HEK293 (cell line): ENCODE measurements at regions not wholly inside any gene's neighbourhood (a gene's known extent, or its start where the extent isn't known, plus 50 kb on each side); places are given as distances from the start of the nearest gene placed in this dataset.

Experiments
- FEZF1 ChIP-seq: fragments of 450-650 bp; formaldehyde crosslinking; IDR thresholded peaks from 2 replicates; pipeline ENCODE4 v1.5.1; 2016; ENCODE audit warnings: missing biosample characterization, missing genetic modification characterization
- HOXA7 ChIP-seq: sonication (generic); formaldehyde crosslinking; IDR thresholded peaks from 2 replicates; pipeline ENCODE4 v1.8.1; 2022; ENCODE audit warnings: missing genetic modification reagents, borderline replicate concordance
- KLF1 ChIP-seq: fragments of 450-650 bp; formaldehyde crosslinking; IDR thresholded peaks from 2 replicates; pipeline ENCODE4 v1.5.1; 2016; ENCODE audit warnings: missing biosample characterization, missing genetic modification characterization
- MYNN ChIP-seq: fragments of 450-650 bp; formaldehyde crosslinking; IDR thresholded peaks from 2 replicates; pipeline ENCODE4 v1.5.1; 2016; ENCODE audit warnings: missing biosample characterization, missing genetic modification characterization, borderline replicate concordance
- OSR2 ChIP-seq: fragments of 450-650 bp; formaldehyde crosslinking; IDR thresholded peaks from 2 replicates; pipeline ENCODE4 v1.5.1; 2016; ENCODE audit warnings: missing biosample characterization, missing genetic modification characterization
- OVOL3 ChIP-seq: fragments of 450-650 bp; formaldehyde crosslinking; IDR thresholded peaks from 2 replicates; pipeline ENCODE4 v1.5.1; 2016; ENCODE audit warnings: missing biosample characterization, missing genetic modification characterization
- PRDM1 ChIP-seq: fragments of 450-650 bp; formaldehyde crosslinking; IDR thresholded peaks from 2 replicates; pipeline ENCODE4; 2016; ENCODE audit warnings: missing biosample characterization, missing genetic modification characterization
- PRDM4 ChIP-seq: fragments of 450-650 bp; formaldehyde crosslinking; IDR thresholded peaks from 2 replicates; pipeline ENCODE4 v1.5.1; 2017; ENCODE audit warnings: missing biosample characterization, missing genetic modification characterization
- PRDM6 ChIP-seq: fragments of 450-650 bp; formaldehyde crosslinking; IDR thresholded peaks from 2 replicates; pipeline ENCODE4 v1.5.1; 2017; ENCODE audit warnings: missing biosample characterization, missing genetic modification characterization
- SALL2 ChIP-seq: fragments of 450-650 bp; formaldehyde crosslinking; IDR thresholded peaks from 2 replicates; pipeline ENCODE4 v1.5.0; 2017; ENCODE audit warnings: missing biosample characterization, mild to moderate bottlenecking, missing genetic modification characterization, borderline replicate concordance
- SCRT2 ChIP-seq: fragments of 450-650 bp; formaldehyde crosslinking; IDR thresholded peaks from 2 replicates; pipeline ENCODE4 v1.5.1; 2016; ENCODE audit warnings: missing biosample characterization, missing genetic modification characterization
- TRIM28 ChIP-seq: IDR thresholded peaks from 2 replicates; pipeline ENCODE4 v1.6.1; 2011; ENCODE audit warnings: low read length, control low read depth, borderline replicate concordance
- TSHZ1 ChIP-seq: fragments of 450-650 bp; formaldehyde crosslinking; IDR thresholded peaks from 2 replicates; pipeline ENCODE4 v1.5.1; 2016; ENCODE audit warnings: missing biosample characterization, missing genetic modification characterization, borderline replicate concordance
- YY2 ChIP-seq: fragments of 450-650 bp; formaldehyde crosslinking; IDR thresholded peaks from 2 replicates; pipeline ENCODE4 v1.5.1; 2016; ENCODE audit warnings: missing biosample characterization, missing genetic modification characterization
- ZBTB17 ChIP-seq: fragments of 450-650 bp; formaldehyde crosslinking; IDR thresholded peaks from 2 replicates; pipeline ENCODE4 v1.5.1; 2016; ENCODE audit warnings: missing biosample characterization, missing genetic modification characterization
- ZBTB48 ChIP-seq: fragments of 450-650 bp; formaldehyde crosslinking; IDR thresholded peaks from 2 replicates; pipeline ENCODE4 v1.5.1; 2016; ENCODE audit warnings: missing biosample characterization, missing genetic modification characterization
- ZNF155 ChIP-seq: fragments of 450-650 bp; formaldehyde crosslinking; IDR thresholded peaks from 2 replicates; pipeline ENCODE4 v1.5.1; 2016; ENCODE audit warnings: missing biosample characterization, missing genetic modification characterization
- ZNF16 ChIP-seq: fragments of 450-650 bp; formaldehyde crosslinking; IDR thresholded peaks from 2 replicates; pipeline ENCODE4 v1.5.1; 2016; ENCODE audit warnings: low read depth, missing biosample characterization, missing genetic modification characterization
- ZNF18 ChIP-seq: fragments of 450-650 bp; formaldehyde crosslinking; IDR thresholded peaks from 2 replicates; pipeline ENCODE4 v1.5.1; 2016; ENCODE audit warnings: missing biosample characterization, missing genetic modification characterization
- ZNF239 ChIP-seq: fragments of 450-650 bp; formaldehyde crosslinking; IDR thresholded peaks from 2 replicates; pipeline ENCODE4 v1.5.1; 2016; ENCODE audit warnings: missing biosample characterization, missing genetic modification characterization
- ZNF311 ChIP-seq: fragments of 450-650 bp; formaldehyde crosslinking; IDR thresholded peaks from 2 replicates; pipeline ENCODE4 v1.5.1; 2017; ENCODE audit warnings: missing biosample characterization, missing genetic modification characterization, borderline replicate concordance
- ZNF521 ChIP-seq: fragments of 450-650 bp; formaldehyde crosslinking; IDR thresholded peaks from 2 replicates; pipeline ENCODE4 v1.5.1; 2017; ENCODE audit warnings: missing biosample characterization, mild to moderate bottlenecking, missing genetic modification characterization
- ZNF529 ChIP-seq: fragments of 450-650 bp; formaldehyde crosslinking; IDR thresholded peaks from 2 replicates; pipeline ENCODE4 v1.5.1; 2017; ENCODE audit warnings: missing genetic modification characterization, missing biosample characterization; ENCODE audit not compliant: insufficient replicate concordance
- ZNF571 ChIP-seq: fragments of 450-650 bp; formaldehyde crosslinking; IDR thresholded peaks from 2 replicates; pipeline ENCODE4 v1.5.0; 2017; ENCODE audit warnings: missing biosample characterization, missing genetic modification characterization
- ZNF626 ChIP-seq: fragments of 450-650 bp; sonication (Bioruptor Pico); formaldehyde crosslinking; IDR thresholded peaks from 2 replicates; pipeline ENCODE4 v1.5.1; 2018; ENCODE audit warnings: missing biosample characterization, missing genetic modification characterization, inconsistent platforms
- ZNF654 ChIP-seq: fragments of 450-650 bp; formaldehyde crosslinking; IDR thresholded peaks from 2 replicates; pipeline ENCODE4 v1.5.1; 2016; ENCODE audit warnings: low read depth, missing biosample characterization, missing genetic modification characterization
- ZNF660 ChIP-seq: fragments of 450-650 bp; IDR thresholded peaks from 2 replicates; pipeline ENCODE4 v1.5.1; 2018; ENCODE audit warnings: missing biosample characterization, mild to moderate bottlenecking, missing genetic modification characterization
- ZNF704 ChIP-seq: fragments of 450-650 bp; formaldehyde crosslinking; IDR thresholded peaks from 2 replicates; pipeline ENCODE4 v1.5.1; 2016; ENCODE audit warnings: missing biosample characterization, missing genetic modification characterization
- ZNF777 ChIP-seq: fragments of 450-650 bp; formaldehyde crosslinking; IDR thresholded peaks from 2 replicates; pipeline ENCODE4 v1.5.1; 2017; ENCODE audit warnings: missing biosample characterization, missing genetic modification characterization, borderline replicate concordance
- ZSCAN23 ChIP-seq: fragments of 450-650 bp; formaldehyde crosslinking; IDR thresholded peaks from 2 replicates; pipeline ENCODE4 v1.5.1; 2016; ENCODE audit warnings: missing biosample characterization, missing genetic modification characterization
- ZSCAN5A ChIP-seq: fragments of 450-650 bp; formaldehyde crosslinking; IDR thresholded peaks from 2 replicates; pipeline ENCODE4 v1.5.1; 2016; ENCODE audit warnings: missing biosample characterization, missing genetic modification characterization

GRCh38 chr1:82073659-82074058 is 272.9 kb downstream of the ADGRL2 start (continued):
- no peak for TF ChIP-seq ZNF660 (tag by site-specific recombination)
- no peak for TF ChIP-seq ZNF529 (tag by site-specific recombination)
- no peak for TF ChIP-seq ZNF777 (tag by site-specific recombination)
- TF ChIP-seq ZNF311 (tag by site-specific recombination), result no peak
- TF ChIP-seq YY2, result no peak
- no peak for TF ChIP-seq ZBTB48 (tag by site-specific recombination)
- TF ChIP-seq KLF1 (tag by site-specific recombination), result no peak
- TF ChIP-seq ZNF239 (tag by site-specific recombination), result no peak
- no peak for TF ChIP-seq SCRT2 (tag by site-specific recombination)
- 0 out of 2 replicates have a peak, but pooled peaks have one; percentile 26 for TF ChIP-seq ZBTB17
- peak; percentile 46; the same call in 1 of the 2 replicates for TF ChIP-seq PRDM4
- no peak for TF ChIP-seq ZNF16 (tag by site-specific recombination)
- TF ChIP-seq ZNF521, result no peak
- peak; percentile 69 for TF ChIP-seq FEZF1 (tag by site-specific recombination)
- TF ChIP-seq PRDM6 (tag by site-specific recombination), result peak; percentile 85
- no peak for TF ChIP-seq HOXA7
- TF ChIP-seq TSHZ1 (tag by site-specific recombination), result no peak
- no peak for TF ChIP-seq OSR2 (tag by site-specific recombination)
- TF ChIP-seq PRDM1, result no peak
- TF ChIP-seq SALL2 (tag by site-specific recombination), result no peak
- no peak for TF ChIP-seq MYNN
- TF ChIP-seq OVOL3 (tag by site-specific recombination), result no peak
- TF ChIP-seq ZNF155 (tag by site-specific recombination), result no peak
- TF ChIP-seq ZNF704, result no peak
- no peak for TF ChIP-seq ZNF571
- TF ChIP-seq ZNF18, result no peak
- TF ChIP-seq ZSCAN5A (tag by site-specific recombination), result no peak
- no peak for TF ChIP-seq ZSCAN23
- peak; percentile 58; the same call in 1 of the 2 replicates for TF ChIP-seq TRIM28
- no peak for TF ChIP-seq ZNF626 (tag by site-specific recombination)
- TF ChIP-seq ZNF654, result no peak
